Fibroblast of lung (primary cell): ENCODE measurements at regions not wholly inside any gene's neighbourhood (a gene's known extent, or its start where the extent isn't known, plus 50 kb on each side); places are given as distances from the start of the nearest gene placed in this dataset.
A peak's percentile ranks its signal among the peaks of the same experiment; 100 is the strongest.

Source experiments
- DNase-seq, 2 donors: peaks; one replicate each; pipeline versions ENCODE4 v3.0.0 to v3.0.0-alpha.2; 2010; ENCODE audit warnings: low read depth in 2 of 2
- H2AFZ ChIP-seq: 2 replicates; pipeline ENCODE4 v1.5.1; 2012; ENCODE audit warnings: low read length, control low read depth, inconsistent platforms
- H3K27ac ChIP-seq: 2 replicates; pipeline ENCODE4 v1.5.1; 2011; ENCODE audit warnings: low read length, control low read depth; ENCODE audit not compliant: insufficient read depth
- H3K27me3 ChIP-seq: 2 replicates; pipeline ENCODE4 v1.5.1; 2011; ENCODE audit warnings: mild to moderate bottlenecking, low read length; ENCODE audit not compliant: control insufficient read depth, insufficient read depth
- H3K36me3 ChIP-seq: 2 replicates; pipeline ENCODE4 v1.5.1; 2011; ENCODE audit warnings: low read length; ENCODE audit not compliant: control insufficient read depth, insufficient read depth
- H3K4me1 ChIP-seq: 2 replicates; pipeline ENCODE4 v1.5.1; 2011; ENCODE audit warnings: low read length; ENCODE audit not compliant: control insufficient read depth, insufficient read depth; ENCODE audit errors: extremely low read depth
- H3K4me2 ChIP-seq: 2 replicates; pipeline ENCODE4 v1.5.1; 2011; ENCODE audit warnings: low read length, control low read depth; ENCODE audit not compliant: insufficient read depth; ENCODE audit errors: extremely low read depth
- H3K4me3 ChIP-seq, 4 experiments: fragments of 200-600 bp in 1 of 4; sonication (generic) in 1 of 4; replicated peaks in 1 of 4; 2 replicates each; pipeline ENCODE4 v1.5.1; 2011 to 2016; ENCODE audit warnings: low read length in 4 of 4, low read depth in 3 of 4, mild to moderate bottlenecking in 3 of 4, control low read depth in 2 of 4, inconsistent platforms in 1 of 4, mixed read lengths in 1 of 4; ENCODE audit not compliant: insufficient read depth in 1 of 4; ENCODE audit errors: control extremely low read depth in 1 of 4
- H3K79me2 ChIP-seq: 2 replicates; pipeline ENCODE4 v1.5.1; 2012; ENCODE audit warnings: mild to moderate bottlenecking, low read length, inconsistent platforms; ENCODE audit not compliant: control insufficient read depth, insufficient read depth
- H3K9ac ChIP-seq: 2 replicates; pipeline ENCODE4 v1.5.1; 2011; ENCODE audit warnings: mild to moderate bottlenecking, low read length, control low read depth; ENCODE audit not compliant: insufficient read depth
- H3K9me3 ChIP-seq: 2 replicates; pipeline ENCODE4 v1.5.1; 2012; ENCODE audit warnings: low read depth, low read length; ENCODE audit not compliant: control insufficient read depth, insufficient read depth
- H4K20me1 ChIP-seq: 2 replicates; pipeline ENCODE4 v1.5.1; 2011; ENCODE audit warnings: low read length; ENCODE audit not compliant: control insufficient read depth, insufficient read depth; ENCODE audit errors: extremely low read depth
- CTCF ChIP-seq, 2 donors: IDR thresholded peaks in 1 of 2; conservative IDR thresholded peaks in 1 of 2; 1 replicate in 1 of 2; 2 replicates in 1 of 2; pipeline ENCODE4 v1.5.1; 2011 to 2012; ENCODE audit warnings: low read length in 2 of 2, control low read depth in 1 of 2, inconsistent platforms in 1 of 2, low read depth in 1 of 2, mild to moderate bottlenecking in 1 of 2
- EZH2 ChIP-seq: IDR thresholded peaks from 2 replicates; pipeline ENCODE4 v1.5.1; 2012; ENCODE audit warnings: low read length, control low read depth, mild to moderate bottlenecking; ENCODE audit errors: missing control alignments

- TF ChIP-seq EZH2 (no peak), CTCF (conservative IDR thresholded peaks at IDR 0.05 in 1 of 2, IDR thresholded peaks at IDR 0.05 in 1 of 2; ENCODE audit: low read depth in 1 of 2, low read length in 2 of 2) (no peak)
- Histone ChIP-seq H3K4me3 (no peak overlapping the region), H3K27me3 (no peaks in the 10 kb centered on the region), H3K27ac (no peak overlapping the region), H3K9ac (no peak overlapping the region), H3K4me2 (no peak overlapping the region), H4K20me1 (no peaks in the 10 kb centered on the region), H3K79me2 (no peaks in the 10 kb centered on the region), H3K36me3 (no peaks in the 10 kb centered on the region), H2AFZ (no peak overlapping the region), H3K4me1 (no peaks in the 10 kb centered on the region), H3K9me3 (no peaks in the 10 kb centered on the region)
- DNase-seq = no peak
Measured at GRCh38 chr6:6824381-6824780, 235.9 kb downstream of the LY86 start.

GRCh38 chr6:6825193-6825784 lies 236.8 kb downstream of the LY86 start:
- Histone ChIP-seq H3K36me3 (no peaks in the 10 kb centered on the region), H3K4me2 (no peak overlapping the region), H3K9ac (no peak overlapping the region), H2AFZ (no peak overlapping the region), H3K79me2 (no peaks in the 10 kb centered on the region), H3K4me3 (no peak overlapping the region), H3K27ac (no peak overlapping the region), H4K20me1 (no peaks in the 10 kb centered on the region), H3K9me3 (no peaks in the 10 kb centered on the region), H3K4me1 (no peaks in the 10 kb centered on the region), H3K27me3 (no peaks in the 10 kb centered on the region)
- TF ChIP-seq CTCF (conservative IDR thresholded peaks at IDR 0.05 in 1 of 2, IDR thresholded peaks at IDR 0.05 in 1 of 2; ENCODE audit: low read depth in 1 of 2, low read length in 2 of 2) = no peak
- no peak for TF ChIP-seq EZH2
- no peak for DNase-seq

GRCh38 chr6:6826095-6826901 lies 237.8 kb downstream of the LY86 start:
- Histone ChIP-seq H4K20me1 (no peaks in the 10 kb centered on the region), H3K27me3 (no peaks in the 10 kb centered on the region), H3K36me3 (no peaks in the 10 kb centered on the region), H3K9me3 (no peaks in the 10 kb centered on the region), H3K4me2 (no peak overlapping the region), H3K9ac (no peak overlapping the region), H3K4me3 (no peak overlapping the region), H3K4me1 (no peaks in the 10 kb centered on the region), H2AFZ (no peak overlapping the region), H3K79me2 (no peaks in the 10 kb centered on the region), H3K27ac (no peak overlapping the region)
- peak in 1 of 2 donors; percentile 10 for DNase-seq
- no peak for TF ChIP-seq CTCF (conservative IDR thresholded peaks at IDR 0.05 in 1 of 2, IDR thresholded peaks at IDR 0.05 in 1 of 2; ENCODE audit: low read depth in 1 of 2, low read length in 2 of 2)
- TF ChIP-seq EZH2 = no peak
